Right cardiac atrium (tissue), 5 donors: ENCODE measurements at regions not wholly inside any gene's neighbourhood (a gene's known extent, or its start where the extent isn't known, plus 50 kb on each side); places are given as distances from the start of the nearest gene placed in this dataset.
A peak's percentile ranks its signal among the peaks of the same experiment; 100 is the strongest.

Experiments used
- ATAC-seq, 2 donors: fragments of 200-7000 bp; cut with Tn5 transposase; one replicate each; pipeline versions ENCODE4 v1.8.0 to v1.9.1; 2020; ENCODE audit warnings: moderate library complexity in 2 of 2, mild to moderate bottlenecking in 1 of 2
- DNase-seq, 3 donors: peaks; one replicate each; pipeline ENCODE4 v3.0.0-alpha.2; 2020
- H3K27ac ChIP-seq: one replicate; pipeline ENCODE4 v1.5.1; 2013; ENCODE audit warnings: mild to moderate bottlenecking, low read length, control low read depth, moderate library complexity
- H3K27me3 ChIP-seq: one replicate; pipeline ENCODE4 v1.6.1; 2013; ENCODE audit not compliant: control insufficient read depth, insufficient read depth
- H3K4me1 ChIP-seq: one replicate; pipeline ENCODE4 v1.6.1; 2013; ENCODE audit warnings: low read length; ENCODE audit not compliant: control insufficient read depth, insufficient read depth
- H3K4me3 ChIP-seq: one replicate; pipeline ENCODE4 v1.5.1; 2013; ENCODE audit warnings: low read length, control low read depth
- H3K9me3 ChIP-seq: one replicate; pipeline ENCODE4 v1.6.1; 2013; ENCODE audit warnings: low read length; ENCODE audit not compliant: control insufficient read depth
- WGBS: extraction: QIAGEN DNeasy Blood & Tissue Kit; methylation state at CpG from one replicate; pipeline ENCODE4 v1.1.7; 2013; 5-methylcytosine and 5-hydroxymethylcytosine counted together
- intact Hi-C, 4 donors: fragments of 100-400 bp; cut with DNase I; formaldehyde crosslinking; loops; one replicate each; pipeline versions ENCODE4 v1.11.0 to v1.14.0; 2022 to 2023
- donor health status: healthy with polysubstance abuse.
- donor health status: DM: no; HTN: yes; CAD: no.
- donor health status: DM: no; HTN: no; CAD: no.
- donor health status: DM: no; HTN: yes; CAD: no; lungs with severe emphysema.
- donor health status: DM: yes; HTN: yes; CAD: no.

DNA sequence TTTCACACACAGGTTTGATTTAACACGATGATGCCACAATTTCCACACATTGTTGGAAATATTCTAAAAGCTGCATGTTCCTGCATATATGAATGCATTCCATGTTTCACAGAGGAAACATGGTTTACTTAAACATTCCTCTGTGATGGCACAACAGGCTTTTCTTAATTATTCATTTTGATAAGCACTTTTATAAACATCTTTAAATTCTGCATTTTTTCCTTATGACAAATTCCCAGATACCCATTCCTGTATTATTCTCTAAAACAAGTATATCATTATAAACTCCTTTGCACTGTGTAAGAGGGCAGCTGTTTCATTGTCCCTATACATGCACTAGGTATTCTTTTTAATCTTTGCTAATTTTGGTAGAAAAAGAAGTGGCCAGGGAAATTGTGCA, 532.3 kb downstream of the SOX6 start:
- peaks cover 3% of the 10 kb centered on the region for H3K4me1 ChIP-seq

GRCh38 chr11:15825976-15826650, 530.2 kb downstream of the SOX6 start:
- H3K27me3 ChIP-seq: no peaks in the 10 kb centered on the region
- no peak overlapping the region for H3K4me3 ChIP-seq
- intact Hi-C loops: loop anchor here in 2 of 4 donors (10.0 kb wide), 2 partner anchors 159 to 779 kb away; no protein-coding TSS in a partner anchor
- DNase-seq (no peak), ATAC-seq (no peak)
- no peak overlapping the region for H3K27ac ChIP-seq
- 77% methylated on average over 7 of the region's 7 CpGs for WGBS
- no peaks in the 10 kb centered on the region for H3K9me3 ChIP-seq
- no peaks in the 10 kb centered on the region for H3K4me1 ChIP-seq

More for the DNA sequence above, 532.3 kb downstream of the SOX6 start:
- H3K4me3 ChIP-seq: no peak overlapping the region
- WGBS: 89% methylated on average over 1 of the region's 1 CpG
- H3K27ac ChIP-seq: no peak overlapping the region
- no peaks in the 10 kb centered on the region for H3K27me3 ChIP-seq
- H3K9me3 ChIP-seq: no peaks in the 10 kb centered on the region
- intact Hi-C loops: loop anchor here in 2 of 4 donors (10.0 kb wide), 2 partner anchors 161 to 781 kb away; no protein-coding TSS in a partner anchor
- ATAC-seq: no peak
- no peak for DNase-seq

DNA sequence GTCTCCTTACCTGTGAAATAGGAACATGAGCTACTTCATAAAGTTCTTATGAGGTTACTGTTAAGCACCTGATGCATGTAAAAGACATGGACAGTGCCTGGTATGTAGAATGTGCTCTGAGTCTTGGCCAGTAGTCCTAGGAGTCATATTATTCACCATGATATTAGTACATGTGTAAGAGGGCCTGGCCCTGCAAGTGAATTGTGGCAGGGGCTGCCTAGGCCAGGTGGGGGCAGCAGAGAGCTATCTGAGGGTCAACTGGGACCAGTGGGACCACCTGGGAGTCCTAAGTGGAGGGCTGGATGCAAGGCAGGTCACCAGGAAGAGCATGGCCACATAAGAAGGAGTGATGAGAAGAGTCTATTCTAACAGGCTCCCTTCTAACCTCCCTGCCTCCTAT, 529.5 kb downstream of the SOX6 start:
- Histone ChIP-seq H3K27ac (no peak overlapping the region), H3K27me3 (no peaks in the 10 kb centered on the region), H3K9me3 (no peaks in the 10 kb centered on the region), H3K4me1 (no peaks in the 10 kb centered on the region), H3K4me3 (no peak overlapping the region)
- ATAC-seq: peak; percentile 55 to 67
- peak; percentile 57 to 85 (median 77) for DNase-seq
- intact Hi-C loops: loop anchor here in 2 of 4 donors (10.0 kb wide), 2 partner anchors 158 to 778 kb away; no protein-coding TSS in a partner anchor

- DNase-seq: peak in 1 of 3 donors; percentile 22
- intact Hi-C loops: loop anchor here in 2 of 4 donors (10.0 kb wide), 2 partner anchors 156 to 776 kb away; no protein-coding TSS in a partner anchor
- no peaks in the 10 kb centered on the region for H3K27me3 ChIP-seq
- no peaks in the 10 kb centered on the region for H3K4me1 ChIP-seq
- no peak overlapping the region for H3K4me3 ChIP-seq
- peak; percentile 58 for ATAC-seq
- H3K27ac ChIP-seq: peak overlapping the region; percentile 36
- 40% methylated on average over 9 of the region's 9 CpGs for WGBS
- no peaks in the 10 kb centered on the region for H3K9me3 ChIP-seq
Observed at GRCh38 chr11:15828215-15828853, 528.0 kb downstream of the SOX6 start.

- Histone ChIP-seq H3K27ac (no peak overlapping the region), H3K27me3 (no peaks in the 10 kb centered on the region), H3K9me3 (no peaks in the 10 kb centered on the region), H3K4me3 (no peak overlapping the region), H3K4me1 (no peaks in the 10 kb centered on the region)
- intact Hi-C loops: loop anchor here in 2 of 4 donors (10.0 kb wide), 2 partner anchors 155 to 775 kb away; no protein-coding TSS in a partner anchor
- peak in 1 of 2 donors; percentile 52 for ATAC-seq
- WGBS: 37% methylated on average over 1 of the region's 1 CpG
- DNase-seq: no peak
Observed at GRCh38 chr11:15829312-15829711, 527.0 kb downstream of the SOX6 start.

GRCh38 chr11:15830741-15831428, 525.5 kb downstream of the SOX6 start:
- Histone ChIP-seq H3K27ac (no peak overlapping the region), H3K27me3 (no peaks in the 10 kb centered on the region), H3K9me3 (no peaks in the 10 kb centered on the region), H3K4me1 (no peaks in the 10 kb centered on the region), H3K4me3 (no peak overlapping the region)
- WGBS: 65% methylated on average over 9 of the region's 9 CpGs
- no peak for ATAC-seq
- DNase-seq: no peak
- intact Hi-C loops: loop anchor here in 1 of 4 donors (10.0 kb wide), 1 partner anchor 784 kb away; no protein-coding TSS in a partner anchor

GRCh38 chr11:15835788-15836411, 520.4 kb downstream of the SOX6 start:
- H3K4me3 ChIP-seq: no peak overlapping the region
- H3K4me1 ChIP-seq: no peaks in the 10 kb centered on the region
- intact Hi-C loops: loop anchor here in 1 of 4 donors (10.0 kb wide), 1 partner anchor 779 kb away; no protein-coding TSS in a partner anchor
- no peaks in the 10 kb centered on the region for H3K9me3 ChIP-seq
- ATAC-seq (peak; percentile 35 to 43), DNase-seq (peak in 2 of 3 donors; percentile 27 to 54)
- no peak overlapping the region for H3K27ac ChIP-seq
- H3K27me3 ChIP-seq: no peaks in the 10 kb centered on the region
- WGBS: 84% methylated on average over 7 of the region's 7 CpGs

DNA sequence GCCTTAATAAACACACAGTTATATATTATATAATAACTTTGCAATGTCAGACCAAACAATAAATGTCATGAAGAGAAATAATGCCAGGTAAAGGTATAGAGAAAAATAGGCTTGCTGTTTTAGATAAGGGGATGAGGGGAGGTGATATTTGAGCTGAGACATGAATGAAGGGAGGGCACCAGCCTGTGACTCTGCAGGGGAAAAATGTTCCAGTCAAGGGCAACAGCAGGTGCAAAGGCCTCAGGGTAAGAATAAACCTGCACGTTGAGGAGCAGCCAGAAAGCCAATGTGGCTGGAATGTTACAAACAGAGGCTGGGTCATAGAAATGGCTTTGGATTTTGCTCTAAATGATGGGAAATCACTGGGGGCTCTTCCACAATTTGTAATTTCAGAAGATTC, 519.6 kb downstream of the SOX6 start:
- Histone ChIP-seq H3K9me3 (no peaks in the 10 kb centered on the region), H3K27me3 (no peaks in the 10 kb centered on the region), H3K27ac (no peak overlapping the region), H3K4me3 (no peak overlapping the region), H3K4me1 (no peaks in the 10 kb centered on the region)
- WGBS: 91% methylated on average over 1 of the region's 1 CpG
- no peak for ATAC-seq
- no peak for DNase-seq
- intact Hi-C loops: loop anchor here in 1 of 4 donors (10.0 kb wide), 1 partner anchor 778 kb away; no protein-coding TSS in a partner anchor

GRCh38 chr11:15837901-15838489, 518.4 kb downstream of the SOX6 start:
- DNase-seq (no peak), ATAC-seq (no peak)
- Histone ChIP-seq H3K4me1 (no peaks in the 10 kb centered on the region), H3K4me3 (no peak overlapping the region), H3K27me3 (no peaks in the 10 kb centered on the region), H3K9me3 (no peaks in the 10 kb centered on the region), H3K27ac (no peak overlapping the region)
- 96% methylated on average over 4 of the region's 4 CpGs for WGBS
- intact Hi-C loops: loop anchor here in 1 of 4 donors (10.0 kb wide), 1 partner anchor 777 kb away; no protein-coding TSS in a partner anchor

- WGBS: 77% methylated on average over 3 of the region's 3 CpGs
- intact Hi-C loops: loop anchor here in 1 of 4 donors (10.0 kb wide), 1 partner anchor 776 kb away; no protein-coding TSS in a partner anchor
Observed at GRCh38 chr11:15839061-15839460, 517.3 kb downstream of the SOX6 start.

More at GRCh38 chr11:15839061-15839460, 517.3 kb downstream of the SOX6 start:
- no peak for DNase-seq
- Histone ChIP-seq H3K27ac (no peak overlapping the region), H3K27me3 (no peaks in the 10 kb centered on the region), H3K9me3 (no peaks in the 10 kb centered on the region), H3K4me1 (peaks cover 3% of the 10 kb centered on the region), H3K4me3 (no peak overlapping the region)
- no peak for ATAC-seq
